Breast epithelium (tissue), 3 donors: ENCODE measurements at regions not wholly inside any gene's neighbourhood (a gene's known extent, or its start where the extent isn't known, plus 50 kb on each side); places are given as distances from the start of the nearest gene placed in this dataset.

ENCODE experiments used
- POLR2A ChIP-seq: fragments of 450-650 bp; IDR thresholded peaks from one replicate; pipeline ENCODE4 v1.6.1; 2016; ENCODE audit warnings: antibody characterized with exemption, mild to moderate bottlenecking, moderate library complexity
- POLR2AphosphoS5 ChIP-seq, 3 donors: sonication (generic); formaldehyde crosslinking; IDR thresholded peaks; one replicate each; pipeline ENCODE4 v1.6.1; 2017; ENCODE audit warnings: antibody characterized with exemption in 3 of 3
- TF ChIP-seq, protein P1 (sequence below), 3 donors: fragments of 450-650 bp; IDR thresholded peaks; one replicate each; pipeline ENCODE4 v1.5.1; 2016 to 2017; ENCODE audit warnings: antibody characterized with exemption in 3 of 3, mild to moderate bottlenecking in 3 of 3, moderate library complexity in 3 of 3

DNA sequence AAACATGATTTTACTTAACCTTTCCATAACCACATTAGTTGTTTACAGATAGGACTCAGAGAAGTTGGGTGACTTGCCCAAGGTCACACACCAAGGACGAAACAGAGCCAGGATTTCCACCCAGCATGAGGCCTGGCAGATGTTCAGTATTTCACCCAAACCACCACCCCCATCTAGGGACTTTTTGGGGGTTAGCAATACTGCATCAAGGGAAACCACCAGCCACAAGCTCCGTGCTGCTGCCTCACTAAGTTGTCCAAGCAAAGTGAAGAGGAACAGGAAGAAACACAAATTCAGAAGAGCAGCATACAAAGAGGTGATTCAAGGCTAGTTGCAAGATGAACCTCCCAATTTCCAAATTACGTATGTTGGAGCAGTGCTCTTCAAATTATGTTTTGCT, 219.6 kb upstream of the RORB start:
- TF ChIP-seq, protein P1, sequence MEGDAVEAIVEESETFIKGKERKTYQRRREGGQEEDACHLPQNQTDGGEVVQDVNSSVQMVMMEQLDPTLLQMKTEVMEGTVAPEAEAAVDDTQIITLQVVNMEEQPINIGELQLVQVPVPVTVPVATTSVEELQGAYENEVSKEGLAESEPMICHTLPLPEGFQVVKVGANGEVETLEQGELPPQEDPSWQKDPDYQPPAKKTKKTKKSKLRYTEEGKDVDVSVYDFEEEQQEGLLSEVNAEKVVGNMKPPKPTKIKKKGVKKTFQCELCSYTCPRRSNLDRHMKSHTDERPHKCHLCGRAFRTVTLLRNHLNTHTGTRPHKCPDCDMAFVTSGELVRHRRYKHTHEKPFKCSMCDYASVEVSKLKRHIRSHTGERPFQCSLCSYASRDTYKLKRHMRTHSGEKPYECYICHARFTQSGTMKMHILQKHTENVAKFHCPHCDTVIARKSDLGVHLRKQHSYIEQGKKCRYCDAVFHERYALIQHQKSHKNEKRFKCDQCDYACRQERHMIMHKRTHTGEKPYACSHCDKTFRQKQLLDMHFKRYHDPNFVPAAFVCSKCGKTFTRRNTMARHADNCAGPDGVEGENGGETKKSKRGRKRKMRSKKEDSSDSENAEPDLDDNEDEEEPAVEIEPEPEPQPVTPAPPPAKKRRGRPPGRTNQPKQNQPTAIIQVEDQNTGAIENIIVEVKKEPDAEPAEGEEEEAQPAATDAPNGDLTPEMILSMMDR (IDR thresholded peaks at IDR 0.05), result no peak
- no peak for TF ChIP-seq POLR2A
- TF ChIP-seq POLR2AphosphoS5 (IDR thresholded peaks at IDR 0.05), result no peak
